HL-60 (cell line): ENCODE measurements at regions not wholly inside any gene's neighbourhood (a gene's known extent, or its start where the extent isn't known, plus 50 kb on each side); places are given as distances from the start of the nearest gene placed in this dataset.

ENCODE experiments used
- GABPA ChIP-seq: IDR thresholded peaks from 2 replicates; pipeline ENCODE4 v1.6.1; 2012; ENCODE audit warnings: low read depth
- TF ChIP-seq, protein P1 (sequence below): IDR thresholded peaks from one replicate; pipeline ENCODE4 v1.5.1; 2011; ENCODE audit warnings: low read length, control low read depth, inconsistent platforms; ENCODE audit not compliant: insufficient read depth

DNA sequence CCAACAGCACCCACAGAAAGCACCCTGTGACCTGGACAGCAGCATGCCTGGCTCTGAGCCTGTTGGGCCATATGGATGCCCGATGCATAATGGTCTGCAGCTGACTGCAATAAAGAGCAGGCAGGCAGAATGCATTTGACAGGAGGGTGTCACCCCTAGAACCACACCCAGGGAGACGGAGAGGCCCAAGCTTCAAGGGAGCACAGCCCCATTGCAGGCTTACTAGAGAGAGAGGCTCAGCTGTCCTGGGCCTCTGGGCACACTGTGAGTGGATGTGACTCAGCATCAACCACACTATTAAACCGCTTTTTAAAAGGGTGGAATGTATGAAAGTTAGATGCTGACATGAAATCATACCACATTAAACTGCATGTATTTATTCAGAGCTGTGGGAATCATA, 365.3 kb downstream of the CTTN start:
- no peak for TF ChIP-seq GABPA
- TF ChIP-seq, protein P1, sequence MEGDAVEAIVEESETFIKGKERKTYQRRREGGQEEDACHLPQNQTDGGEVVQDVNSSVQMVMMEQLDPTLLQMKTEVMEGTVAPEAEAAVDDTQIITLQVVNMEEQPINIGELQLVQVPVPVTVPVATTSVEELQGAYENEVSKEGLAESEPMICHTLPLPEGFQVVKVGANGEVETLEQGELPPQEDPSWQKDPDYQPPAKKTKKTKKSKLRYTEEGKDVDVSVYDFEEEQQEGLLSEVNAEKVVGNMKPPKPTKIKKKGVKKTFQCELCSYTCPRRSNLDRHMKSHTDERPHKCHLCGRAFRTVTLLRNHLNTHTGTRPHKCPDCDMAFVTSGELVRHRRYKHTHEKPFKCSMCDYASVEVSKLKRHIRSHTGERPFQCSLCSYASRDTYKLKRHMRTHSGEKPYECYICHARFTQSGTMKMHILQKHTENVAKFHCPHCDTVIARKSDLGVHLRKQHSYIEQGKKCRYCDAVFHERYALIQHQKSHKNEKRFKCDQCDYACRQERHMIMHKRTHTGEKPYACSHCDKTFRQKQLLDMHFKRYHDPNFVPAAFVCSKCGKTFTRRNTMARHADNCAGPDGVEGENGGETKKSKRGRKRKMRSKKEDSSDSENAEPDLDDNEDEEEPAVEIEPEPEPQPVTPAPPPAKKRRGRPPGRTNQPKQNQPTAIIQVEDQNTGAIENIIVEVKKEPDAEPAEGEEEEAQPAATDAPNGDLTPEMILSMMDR: no peak
